Type B pancreatic cell (in vitro differentiated cells): ENCODE measurements at regions not wholly inside any gene's neighbourhood (a gene's known extent, or its start where the extent isn't known, plus 50 kb on each side); places are given as distances from the start of the nearest gene placed in this dataset.

Experiments used
- DNase-seq: peaks from one replicate; pipeline ENCODE4 v3.0.0; 2021; ENCODE audit warnings: mixed read lengths; ENCODE audit not compliant: unreplicated experiment; ENCODE audit errors: extremely low spot score
- H3K27ac Mint-ChIP-seq: 2 replicates; pipeline ENCODE4 v1.8.0; 2021; ENCODE audit warnings: mild to moderate bottlenecking, mixed read lengths
- H3K27me3 Mint-ChIP-seq: 2 replicates; pipeline ENCODE4 v1.8.0; 2021; ENCODE audit warnings: mixed read lengths
- H3K36me3 Mint-ChIP-seq: 2 replicates; pipeline ENCODE4 v1.8.0; 2021; ENCODE audit warnings: mixed read lengths
- H3K4me1 Mint-ChIP-seq: one replicate; pipeline ENCODE4 v1.8.0; 2021; ENCODE audit warnings: mixed read lengths; ENCODE audit not compliant: unreplicated experiment
- H3K4me3 Mint-ChIP-seq: 2 replicates; pipeline ENCODE4 v1.8.0; 2021; ENCODE audit warnings: mild to moderate bottlenecking, mixed read lengths
- H3K9me3 Mint-ChIP-seq: 2 replicates; pipeline ENCODE4 v1.8.0; 2021; ENCODE audit warnings: mixed read lengths
- CTCF ChIP-seq: fragments of 200-600 bp; sonication (generic); conservative IDR thresholded peaks from 2 replicates; pipeline ENCODE4 v1.5.0; 2021; ENCODE audit warnings: antibody characterized with exemption, mild to moderate bottlenecking

GRCh38 chr2:150346806-150347205 is 140.7 kb downstream of the RND3 start:
- no peak overlapping the region for H3K27ac Mint-ChIP-seq
- peaks cover 6% of the 10 kb centered on the region for H3K4me1 Mint-ChIP-seq
- no peaks in the 10 kb centered on the region for H3K36me3 Mint-ChIP-seq
- DNase-seq: no peak
- peaks cover 7% of the 10 kb centered on the region for H3K9me3 Mint-ChIP-seq
- no peak for TF ChIP-seq CTCF
- H3K4me3 Mint-ChIP-seq: no peak overlapping the region
- H3K27me3 Mint-ChIP-seq: no peaks in the 10 kb centered on the region

GRCh38 chr2:150341982-150342680 is 145.3 kb downstream of the RND3 start:
- Mint-ChIP-seq H3K4me1 (peaks cover 9% of the 10 kb centered on the region), H3K27ac (no peak overlapping the region), H3K9me3 (no peaks in the 10 kb centered on the region), H3K4me3 (no peak overlapping the region), H3K27me3 (no peaks in the 10 kb centered on the region), H3K36me3 (no peaks in the 10 kb centered on the region)
- no peak for DNase-seq
- no peak for TF ChIP-seq CTCF

- H3K9me3 Mint-ChIP-seq: peaks cover 6% of the 10 kb centered on the region
- H3K27me3 Mint-ChIP-seq: no peaks in the 10 kb centered on the region
- no peak for DNase-seq
- peaks cover 9% of the 10 kb centered on the region for H3K4me1 Mint-ChIP-seq
- no peak overlapping the region for H3K4me3 Mint-ChIP-seq
- H3K27ac Mint-ChIP-seq: no peak overlapping the region
- no peaks in the 10 kb centered on the region for H3K36me3 Mint-ChIP-seq
- TF ChIP-seq CTCF: no peak
Measured at GRCh38 chr2:150339951-150340350, 147.5 kb downstream of the RND3 start.

- Mint-ChIP-seq H3K4me3 (no peak overlapping the region), H3K9me3 (peaks cover 6% of the 10 kb centered on the region), H3K27me3 (no peaks in the 10 kb centered on the region), H3K27ac (no peak overlapping the region), H3K4me1 (peaks cover 9% of the 10 kb centered on the region), H3K36me3 (no peaks in the 10 kb centered on the region)
- no peak for TF ChIP-seq CTCF
- no peak for DNase-seq
Measured at GRCh38 chr2:150339282-150339681, 148.2 kb downstream of the RND3 start.

GRCh38 chr2:150335596-150335995 is 151.9 kb downstream of the RND3 start:
- peaks cover 8% of the 10 kb centered on the region for H3K4me1 Mint-ChIP-seq
- H3K27me3 Mint-ChIP-seq: no peaks in the 10 kb centered on the region

More at GRCh38 chr2:150335596-150335995, 151.9 kb downstream of the RND3 start:
- TF ChIP-seq CTCF: no peak
- DNase-seq: no peak
- Mint-ChIP-seq H3K27ac (no peak overlapping the region), H3K4me3 (no peak overlapping the region), H3K36me3 (no peaks in the 10 kb centered on the region), H3K9me3 (peaks cover 6% of the 10 kb centered on the region)
